H9 (cell line): ENCODE measurements at regions not wholly inside any gene's neighbourhood (a gene's known extent, or its start where the extent isn't known, plus 50 kb on each side); places are given as distances from the start of the nearest gene placed in this dataset.

Experiments
- DNase-seq: peaks from one replicate; pipeline ENCODE4 v3.0.0-alpha.2; 2017
- H2AFZ ChIP-seq: one replicate; pipeline ENCODE4 v1.6.1; 2013; ENCODE audit warnings: mild to moderate bottlenecking, low read length, control low read depth, moderate library complexity
- H2AK5ac ChIP-seq: 2 replicates; pipeline ENCODE4 v1.6.1; 2013; ENCODE audit warnings: low read length, control low read depth, mixed read lengths; ENCODE audit not compliant: insufficient read length
- H2BK120ac ChIP-seq: one replicate; pipeline ENCODE4 v1.6.1; 2013; ENCODE audit warnings: low read depth, mild to moderate bottlenecking, low read length, control low read depth, inconsistent platforms; ENCODE audit not compliant: poor library complexity, severe bottlenecking
- H2BK12ac ChIP-seq: 2 replicates; pipeline ENCODE4 v1.6.1; 2013; ENCODE audit warnings: low read length, control low read depth, mixed read lengths, low read depth; ENCODE audit not compliant: insufficient read length
- H2BK15ac ChIP-seq: 2 replicates; pipeline ENCODE4 v1.6.1; 2013; ENCODE audit warnings: low read depth, low read length, control low read depth
- H2BK20ac ChIP-seq: one replicate; pipeline ENCODE4 v1.6.1; 2013; ENCODE audit warnings: low read depth, mild to moderate bottlenecking, low read length, control low read depth, inconsistent platforms; ENCODE audit not compliant: poor library complexity, severe bottlenecking
- H2BK5ac ChIP-seq: 2 replicates; pipeline ENCODE4 v1.6.1; 2013; ENCODE audit warnings: low read length, control low read depth, mixed read lengths; ENCODE audit not compliant: insufficient read length
- H3K14ac ChIP-seq: 2 replicates; pipeline ENCODE4 v1.6.1; 2013; ENCODE audit warnings: low read length, control low read depth; ENCODE audit not compliant: insufficient read depth
- H3K18ac ChIP-seq: 2 replicates; pipeline ENCODE4 v1.6.1; 2013; ENCODE audit warnings: low read depth, mild to moderate bottlenecking, mixed read lengths, low read length, control low read depth; ENCODE audit not compliant: insufficient read length
- H3K23ac ChIP-seq: 2 replicates; pipeline ENCODE4 v1.6.1; 2013; ENCODE audit warnings: low read length, control low read depth, mixed read lengths, low read depth; ENCODE audit not compliant: insufficient read length
- H3K23me2 ChIP-seq: 2 replicates; pipeline ENCODE4 v1.6.1; 2013; ENCODE audit warnings: low read depth, mild to moderate bottlenecking, mixed read lengths, low read length, control low read depth; ENCODE audit not compliant: insufficient read length, poor library complexity, severe bottlenecking
- H3K27ac ChIP-seq: 2 replicates; pipeline ENCODE4 v1.5.1; 2013; ENCODE audit warnings: low read length, control low read depth, mixed read lengths, low read depth; ENCODE audit not compliant: insufficient read length
- H3K27me3 ChIP-seq: 2 replicates; pipeline ENCODE4 v1.6.1; 2013; ENCODE audit warnings: low read length, control low read depth, inconsistent platforms; ENCODE audit not compliant: insufficient read depth
- H3K4ac ChIP-seq: 2 replicates; pipeline ENCODE4 v1.6.1; 2013; ENCODE audit warnings: low read depth, mild to moderate bottlenecking, control low read depth, inconsistent platforms, low read length, moderate library complexity
- H3K4me1 ChIP-seq: 2 replicates; pipeline ENCODE4 v1.6.1; 2013; ENCODE audit warnings: low read length, control low read depth, inconsistent platforms; ENCODE audit not compliant: insufficient read depth
- H3K4me2 ChIP-seq: 2 replicates; pipeline ENCODE4 v1.6.1; 2013; ENCODE audit warnings: low read length, control low read depth, mixed read lengths; ENCODE audit not compliant: insufficient read length, insufficient read depth
- H3K56ac ChIP-seq: 2 replicates; pipeline ENCODE4 v1.6.1; 2013; ENCODE audit warnings: low read depth, mild to moderate bottlenecking, mixed read lengths, low read length, control low read depth; ENCODE audit not compliant: insufficient read length
- H3K79me1 ChIP-seq: 2 replicates; pipeline ENCODE4 v1.6.1; 2013; ENCODE audit warnings: low read depth, mild to moderate bottlenecking, moderate library complexity, low read length, control low read depth, inconsistent platforms; ENCODE audit not compliant: insufficient read depth, poor library complexity, severe bottlenecking
- H3K79me2 ChIP-seq: 2 replicates; pipeline ENCODE4 v1.6.1; 2013; ENCODE audit warnings: low read length, control low read depth, inconsistent platforms; ENCODE audit not compliant: insufficient read depth
- H3K9ac ChIP-seq: 2 replicates; pipeline ENCODE4 v1.6.1; 2013; ENCODE audit warnings: low read length, control low read depth, mixed read lengths; ENCODE audit not compliant: insufficient read length; ENCODE audit errors: extremely low read depth
- H3K9me3 ChIP-seq: one replicate; pipeline ENCODE4 v1.6.1; 2013; ENCODE audit warnings: low read depth, low read length, inconsistent platforms; ENCODE audit not compliant: control insufficient read depth
- H3T11ph ChIP-seq: one replicate; pipeline ENCODE4 v1.6.1; 2013; ENCODE audit warnings: mild to moderate bottlenecking, low read length, control low read depth, inconsistent platforms
- H4K20me1 ChIP-seq: one replicate; pipeline ENCODE4 v1.6.1; 2013; ENCODE audit not compliant: control insufficient read depth, insufficient read length, insufficient read depth
- H4K5ac ChIP-seq: 2 replicates; pipeline ENCODE4 v1.6.1; 2013; ENCODE audit warnings: low read depth, mild to moderate bottlenecking, mixed read lengths, low read length, control low read depth; ENCODE audit not compliant: insufficient read length
- H4K8ac ChIP-seq: replicated peaks from 2 replicates; pipeline ENCODE4 v1.6.1; 2013; ENCODE audit warnings: low read length, control low read depth, mixed read lengths, low read depth; ENCODE audit not compliant: insufficient read length
- H4K91ac ChIP-seq: 2 replicates; pipeline ENCODE4 v1.6.1; 2013; ENCODE audit warnings: low read depth, mild to moderate bottlenecking, moderate library complexity, mixed read lengths, low read length, control low read depth; ENCODE audit not compliant: insufficient read length
- H3K27ac Mint-ChIP-seq, 3 experiments: 2 replicates in 2 of 3; 3 replicates in 1 of 3; pipeline ENCODE4 v1.8.0; 2020 to 2021; ENCODE audit warnings: mixed read lengths in 3 of 3, mild to moderate bottlenecking in 1 of 3, moderate library complexity in 1 of 3
- H3K27me3 Mint-ChIP-seq: 2 replicates; pipeline ENCODE4 v1.8.0; 2021; ENCODE audit warnings: low read depth, mild to moderate bottlenecking, moderate library complexity, mixed read lengths
- H3K36me3 Mint-ChIP-seq, 3 experiments: 2 replicates in 2 of 3; 3 replicates in 1 of 3; pipeline ENCODE4 v1.8.0; 2020 to 2021; ENCODE audit warnings: low read depth in 3 of 3, mixed read lengths in 3 of 3; ENCODE audit not compliant: insufficient read depth in 1 of 3
- H3K4me1 Mint-ChIP-seq, 2 experiments: 2 replicates each; pipeline ENCODE4 v1.8.0; 2020; ENCODE audit warnings: mixed read lengths in 2 of 2
- H3K4me3 Mint-ChIP-seq, 2 experiments: 2 replicates in 1 of 2; 3 replicates in 1 of 2; pipeline ENCODE4 v1.8.0; 2020 to 2021; ENCODE audit warnings: mild to moderate bottlenecking in 2 of 2, mixed read lengths in 2 of 2, moderate library complexity in 1 of 2
- H3K9me3 Mint-ChIP-seq, 2 experiments: 2 replicates in 1 of 2; 3 replicates in 1 of 2; pipeline ENCODE4 v1.8.0; 2020; ENCODE audit warnings: mild to moderate bottlenecking in 2 of 2, mixed read lengths in 2 of 2, moderate library complexity in 1 of 2
- CTCF ChIP-seq: fragments of 200-600 bp; sonication (generic); conservative IDR thresholded peaks from 3 replicates; pipeline ENCODE4 v1.8.0; 2021; ENCODE audit warnings: antibody characterized with exemption, mild to moderate bottlenecking
- WGBS: extraction: QIAGEN DNeasy Blood & Tissue Kit; methylation state at CpG from one replicate; pipeline ENCODE4 v1.1.7; 2013; ENCODE audit warnings: missing lambda C conversion rate, low lambda C conversion rate, mixed read lengths; ENCODE audit not compliant: insufficient read length; ENCODE audit errors: extremely low coverage; 5-methylcytosine and 5-hydroxymethylcytosine counted together

- Histone ChIP-seq H2BK12ac (no peak overlapping the region), H3K4me2 (no peak overlapping the region), H3K27ac (no peak overlapping the region), H3K14ac (no peak overlapping the region), H3K23me2 (no peaks in the 10 kb centered on the region), H4K20me1 (no peaks in the 10 kb centered on the region), H2BK20ac (no peak overlapping the region), H4K5ac (no peak overlapping the region), H4K8ac (no peak overlapping the region), H3K23ac (no peak overlapping the region), H3K79me2 (no peaks in the 10 kb centered on the region), H3K4me1 (no peaks in the 10 kb centered on the region), H2AK5ac (no peak overlapping the region), H3K79me1 (no peaks in the 10 kb centered on the region), H3K27me3 (no peaks in the 10 kb centered on the region), H4K91ac (no peak overlapping the region), H2AFZ (no peak overlapping the region), H3K18ac (no peak overlapping the region), H3K4ac (no peak overlapping the region), H3K9me3 (no peaks in the 10 kb centered on the region), H2BK5ac (no peak overlapping the region), H2BK120ac (no peak overlapping the region), H3T11ph (no peak overlapping the region), H2BK15ac (no peak overlapping the region), H3K56ac (no peak overlapping the region), H3K9ac (no peak overlapping the region)
- no CpG with 5 or more reads among the region's 7 CpGs for WGBS
- H3K27me3 Mint-ChIP-seq: no peaks in the 10 kb centered on the region
- no peak overlapping the region for H3K27ac Mint-ChIP-seq
- TF ChIP-seq CTCF: no peak
- no peak overlapping the region for H3K4me3 Mint-ChIP-seq
- H3K36me3 Mint-ChIP-seq: no peaks in the 10 kb centered on the region
- H3K4me1 Mint-ChIP-seq: peaks cover 2 to 5% of the 10 kb centered on the region in 2 experiments; a peak in 3 of 4 replicates
- no peak for DNase-seq
- no peaks in the 10 kb centered on the region for H3K9me3 Mint-ChIP-seq
These were observed 789.2 kb upstream of the NR2F2 start for GRCh38 chr15:95541301-95541700.
